ENCODE measurements at regions not wholly inside any gene's neighbourhood (a gene's known extent, or its start where the extent isn't known, plus 50 kb on each side); places are given as distances from the start of the nearest gene placed in this dataset.
A peak's percentile ranks its signal among the peaks of the same experiment; 100 is the strongest.

GRCh38 chr10:4127518-4128315 lies 342.7 kb upstream of the KLF6 start:
- no peak for TF ChIP-seq CTCF (conservative IDR thresholded peaks at IDR 0.05)
- H3K27ac ChIP-seq = peak overlapping the region; percentile 72

DNA sequence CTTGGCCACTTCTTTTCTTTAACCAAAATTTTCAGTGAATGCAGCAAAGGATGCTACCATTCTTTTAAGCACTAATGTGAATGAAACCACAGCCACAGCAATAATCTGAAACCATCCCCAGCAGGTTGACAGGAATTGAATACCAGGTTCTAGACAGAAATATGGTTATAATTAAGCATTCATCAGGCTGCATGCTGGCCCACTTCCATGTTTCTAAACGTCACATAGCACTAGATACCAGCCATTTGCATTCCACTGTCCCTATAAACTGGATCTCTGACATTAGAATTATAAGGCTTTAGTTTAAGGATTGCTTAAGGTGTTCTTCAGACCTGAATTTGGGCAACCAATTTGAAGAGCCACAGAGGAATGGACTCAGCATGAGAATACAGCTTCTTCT lies 340.8 kb upstream of the KLF6 start:
- no peak overlapping the region for H3K27ac ChIP-seq
- no peak for TF ChIP-seq CTCF (conservative IDR thresholded peaks at IDR 0.05)

DNA sequence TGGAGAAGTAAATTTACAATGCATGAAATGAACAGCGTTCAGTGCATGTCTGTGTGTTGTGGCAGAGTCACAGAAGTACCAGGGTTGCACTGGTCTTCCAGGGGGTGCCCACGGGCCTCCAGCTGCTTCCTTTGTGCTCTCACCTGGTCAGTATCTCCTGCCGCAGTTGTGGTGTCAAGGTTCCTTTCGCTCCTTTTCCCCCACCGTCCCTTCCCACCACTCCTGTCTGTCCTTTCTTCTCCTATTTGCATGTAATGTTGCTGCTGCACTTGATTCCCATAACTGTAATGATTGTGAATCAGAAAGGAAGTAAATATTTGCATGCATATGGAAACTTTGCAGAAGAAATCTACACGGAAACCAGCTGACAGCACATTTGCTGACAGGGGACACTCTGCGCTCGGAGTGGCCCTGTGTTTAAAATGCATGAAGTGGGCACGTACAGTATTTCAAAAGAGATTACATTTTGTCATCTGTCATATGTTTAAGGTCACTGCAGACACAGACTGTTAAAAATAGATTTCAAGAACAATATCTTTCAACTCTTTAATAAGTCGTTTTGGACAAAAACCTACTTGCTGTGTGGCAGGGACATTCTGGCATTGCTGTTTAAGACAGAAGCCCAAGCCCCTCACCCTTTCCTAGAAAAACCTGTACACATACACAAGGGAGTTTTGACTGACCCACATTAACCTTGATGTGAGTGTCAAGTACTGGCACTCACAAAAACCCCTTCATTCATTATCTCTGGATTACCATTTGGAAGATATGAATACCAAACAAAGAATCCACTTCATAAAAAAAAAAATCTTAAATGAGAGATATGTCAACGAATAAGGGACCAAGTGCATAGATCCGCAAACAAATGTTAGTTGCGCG lies 336.7 kb upstream of the KLF6 start:
- peak overlapping the region; percentile 51 for H3K27ac ChIP-seq
- no peak for TF ChIP-seq CTCF (conservative IDR thresholded peaks at IDR 0.05)

GRCh38 chr10:4120096-4120853 lies 335.3 kb upstream of the KLF6 start:
- no peak overlapping the region for H3K27ac ChIP-seq
- TF ChIP-seq CTCF (conservative IDR thresholded peaks at IDR 0.05) = no peak

- no peak for TF ChIP-seq CTCF (conservative IDR thresholded peaks at IDR 0.05)
- H3K27ac ChIP-seq = no peak overlapping the region
Observed at GRCh38 chr10:4119107-4119506, 334.1 kb upstream of the KLF6 start.

GRCh38 chr10:4117604-4118003 lies 332.6 kb upstream of the KLF6 start:
- no peak for TF ChIP-seq CTCF (conservative IDR thresholded peaks at IDR 0.05)
- H3K27ac ChIP-seq = no peak overlapping the region

GRCh38 chr10:4111643-4112042 lies 326.6 kb upstream of the KLF6 start:
- no peak overlapping the region for H3K27ac ChIP-seq
- TF ChIP-seq CTCF (conservative IDR thresholded peaks at IDR 0.05) = no peak

Data from VCaP (cell line).